H7 (cell line): ENCODE measurements at regions not wholly inside any gene's neighbourhood (a gene's known extent, or its start where the extent isn't known, plus 50 kb on each side); places are given as distances from the start of the nearest gene placed in this dataset.
"Not testable (repeated sequence)": the region's sequence is repeated elsewhere in the genome, so short reads cannot be mapped to it uniquely, and the experiment has no call there.

Experiments
- DNase-seq: peaks from one replicate; pipeline ENCODE4 v3.0.0; 2012
- H3K27me3 ChIP-seq: 2 replicates; pipeline ENCODE4 v1.6.0; 2011; ENCODE audit warnings: mild to moderate bottlenecking, low read length; ENCODE audit not compliant: control insufficient read depth, insufficient read depth
- H3K36me3 ChIP-seq: replicated peaks from 2 replicates; pipeline ENCODE4 v1.5.1; 2011; ENCODE audit warnings: low read length; ENCODE audit not compliant: control insufficient read depth, insufficient read depth
- H3K4me3 ChIP-seq: 2 replicates; pipeline ENCODE4 v1.5.1; 2011; ENCODE audit warnings: low read depth, mild to moderate bottlenecking, control low read depth, low read length, moderate library complexity; ENCODE audit not compliant: insufficient read depth

DNA sequence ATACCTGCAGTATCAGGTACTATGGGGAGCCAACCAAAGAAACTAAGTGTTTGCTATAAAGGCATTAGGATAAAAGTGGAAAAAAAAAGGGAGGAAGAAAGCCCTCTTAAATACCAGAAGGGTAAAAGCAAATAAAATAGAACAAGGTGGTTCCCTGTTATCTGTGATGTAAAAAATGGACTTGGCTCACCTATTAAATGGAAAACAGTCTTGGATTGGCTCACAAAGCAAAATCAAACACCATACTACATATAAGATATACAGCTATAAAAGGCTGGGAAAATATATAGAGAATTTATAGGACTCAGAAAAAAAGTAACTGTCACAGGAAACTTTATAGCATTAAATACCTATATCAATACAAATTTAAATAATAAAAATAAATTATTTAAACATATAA is 73.5 kb upstream of the FBXO28 start:
- not testable (repeated sequence) for H3K27me3 ChIP-seq, H3K4me3 ChIP-seq, DNase-seq, H3K36me3 ChIP-seq

DNA sequence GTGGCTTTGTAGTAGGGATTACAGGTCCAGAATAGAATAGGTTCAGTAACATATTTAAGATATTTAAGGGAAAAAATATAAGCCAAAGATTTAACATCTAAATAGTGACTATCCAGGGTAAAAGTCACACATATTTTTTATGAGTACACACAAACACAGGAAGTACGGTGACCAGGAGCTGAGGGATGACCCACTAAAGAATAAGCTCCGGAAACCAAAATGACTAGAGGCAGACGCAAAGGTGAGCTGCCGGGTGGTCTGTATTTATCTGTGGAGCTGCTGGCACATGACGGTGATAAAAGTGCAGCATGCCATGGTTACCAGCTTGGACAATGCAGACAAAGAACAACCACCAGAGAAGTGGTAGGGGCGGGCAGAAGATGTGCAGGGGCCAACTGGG is 73.9 kb upstream of the FBXO28 start:
- not testable (repeated sequence) for DNase-seq, H3K4me3 ChIP-seq, H3K27me3 ChIP-seq, H3K36me3 ChIP-seq

DNA sequence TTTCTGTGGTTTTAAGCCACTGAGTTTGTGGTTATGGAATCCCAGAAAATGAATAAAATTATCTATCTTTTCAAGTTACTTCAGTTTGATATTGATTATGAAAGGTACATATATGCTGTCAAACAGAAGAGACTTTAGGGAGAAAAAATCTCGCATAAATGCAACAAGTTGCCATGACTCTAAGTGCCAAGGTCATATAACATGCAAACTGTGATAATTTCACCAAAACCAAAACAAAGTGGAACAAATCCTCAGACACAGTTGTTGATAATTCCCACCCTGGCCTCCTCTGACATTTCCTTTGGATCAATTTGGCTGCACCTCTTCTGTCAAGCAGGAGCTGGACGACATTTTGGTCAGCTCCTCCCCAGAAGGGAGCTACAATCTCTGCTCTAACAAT is 75.1 kb upstream of the FBXO28 start:
- not testable (repeated sequence) for H3K27me3 ChIP-seq, H3K4me3 ChIP-seq, DNase-seq

DNA sequence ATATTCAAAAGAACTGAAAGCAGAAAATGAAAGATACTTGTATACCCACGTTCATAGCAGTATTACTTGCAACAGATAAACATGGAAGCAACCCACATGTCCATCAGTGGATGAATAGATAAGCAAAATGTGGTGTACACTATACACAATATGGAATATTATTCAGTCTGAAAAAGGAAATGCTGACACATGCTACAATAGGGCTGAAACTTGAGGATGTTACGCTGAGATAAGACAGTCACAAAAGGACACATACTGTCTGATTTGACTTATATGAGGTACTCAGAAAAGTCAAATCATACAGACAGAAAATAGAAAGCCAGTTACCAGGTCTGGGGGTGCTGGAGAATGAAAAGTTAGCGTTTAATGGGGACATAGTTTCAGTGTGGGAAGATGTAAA is 76.5 kb upstream of the FBXO28 start:
- DNase-seq, H3K27me3 ChIP-seq, H3K36me3 ChIP-seq, H3K4me3 ChIP-seq: not testable (repeated sequence)

More for the DNA sequence above, 75.1 kb upstream of the FBXO28 start:
- not testable (repeated sequence) for H3K36me3 ChIP-seq

DNA sequence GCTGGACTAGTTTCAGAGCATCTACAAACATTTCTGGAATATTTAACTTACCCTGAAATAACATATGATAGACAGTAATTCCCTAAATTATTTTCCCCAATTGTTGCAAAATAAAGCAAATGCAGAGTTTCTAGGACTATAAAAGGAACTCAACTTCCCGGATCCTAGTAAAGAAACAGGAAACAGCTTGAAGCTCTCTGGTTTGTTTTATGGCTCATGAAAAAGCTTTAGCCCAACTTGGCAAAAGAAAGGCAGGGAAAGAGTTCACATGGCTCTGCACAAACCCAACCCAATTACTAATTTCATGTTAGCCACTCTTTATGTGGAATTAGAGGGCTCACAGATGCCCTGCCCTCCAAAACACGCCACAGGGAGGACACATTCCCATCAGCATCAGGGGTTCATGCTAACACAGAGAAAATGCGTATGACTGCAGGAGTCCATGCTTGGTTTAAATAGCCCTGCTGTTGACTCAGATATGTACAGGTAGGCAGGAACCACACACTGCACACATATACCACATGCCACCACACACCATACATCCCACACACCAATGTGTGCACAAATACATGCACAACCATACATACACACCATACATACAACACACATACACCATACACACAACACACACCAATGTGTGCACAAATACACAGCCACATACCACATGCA is 81.2 kb upstream of the FBXO28 start:
- H3K4me3 ChIP-seq, H3K36me3 ChIP-seq, DNase-seq, H3K27me3 ChIP-seq: not testable (repeated sequence)

DNA sequence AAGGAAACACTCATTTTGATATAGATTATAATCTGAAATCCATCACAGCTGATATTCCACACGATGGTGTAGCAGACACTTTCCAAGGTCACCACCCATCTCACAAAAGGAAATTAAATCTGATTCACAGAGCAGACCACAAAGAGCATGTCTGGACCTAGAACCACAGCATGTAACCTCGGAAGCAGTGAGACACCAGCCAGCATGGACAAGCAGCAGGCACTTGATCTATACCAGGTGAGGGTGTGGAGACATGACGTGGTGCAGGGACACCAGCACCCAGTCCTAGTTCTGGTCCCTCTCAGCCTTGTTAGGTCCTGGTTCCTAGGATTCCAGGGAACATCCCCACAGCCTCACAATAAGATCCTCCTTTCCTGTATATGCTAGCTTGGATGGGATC is 81.9 kb upstream of the FBXO28 start:
- not testable (repeated sequence) for DNase-seq, H3K4me3 ChIP-seq, H3K27me3 ChIP-seq, H3K36me3 ChIP-seq

DNA sequence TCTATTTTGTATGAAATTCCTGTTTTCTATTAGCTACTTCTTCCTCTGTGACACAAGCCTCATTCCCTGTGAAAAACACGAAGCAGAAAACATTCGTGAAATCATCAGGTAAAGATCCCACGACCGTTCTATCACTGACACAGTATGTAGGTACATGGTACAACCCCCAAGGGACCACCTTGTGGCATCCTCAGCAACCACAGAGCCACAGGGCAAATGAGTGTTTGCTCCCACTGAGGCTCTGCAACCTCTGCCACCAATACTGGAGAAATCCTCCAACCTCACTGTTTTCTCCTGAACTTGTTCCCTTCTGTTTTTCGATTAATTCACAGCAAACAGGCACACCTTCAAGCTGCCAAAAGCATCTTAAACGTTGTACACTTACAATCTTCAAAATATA is 83.7 kb upstream of the FBXO28 start:
- not testable (repeated sequence) for H3K4me3 ChIP-seq, H3K27me3 ChIP-seq, DNase-seq, H3K36me3 ChIP-seq

DNA sequence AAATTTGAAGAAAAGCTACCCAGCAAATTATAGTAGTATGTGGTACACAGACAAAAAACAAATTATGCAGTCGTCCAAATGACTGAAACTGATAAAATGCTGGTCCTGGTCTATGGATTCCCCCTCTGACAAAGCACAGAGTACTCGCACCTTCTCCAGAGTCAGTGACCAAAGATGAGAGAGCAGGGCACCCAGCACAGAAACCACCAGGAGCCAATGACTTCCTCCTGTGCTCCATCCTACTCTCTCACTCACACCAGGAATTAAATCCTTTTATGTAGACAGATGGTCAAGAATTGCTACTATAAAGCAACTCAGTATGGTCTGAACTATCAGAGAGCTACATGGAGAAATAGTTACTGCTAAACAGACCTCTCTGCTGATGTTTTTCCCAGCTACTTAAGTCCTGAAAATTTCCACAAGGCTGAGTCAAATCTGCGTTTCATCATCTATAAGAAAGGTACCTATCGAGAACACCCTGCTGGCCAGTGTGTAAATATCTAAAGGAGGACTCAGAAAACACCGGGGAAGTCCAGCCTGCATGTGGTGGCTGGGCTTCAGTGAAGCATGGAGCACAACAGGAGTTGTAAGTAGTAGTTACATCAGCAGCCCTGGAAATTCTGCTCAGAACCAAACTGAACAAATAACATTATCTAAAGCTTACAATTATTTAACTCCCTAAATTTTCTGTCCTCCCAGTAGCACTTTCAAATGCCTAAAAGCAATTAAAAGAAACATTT is 84.5 kb upstream of the FBXO28 start:
- H3K4me3 ChIP-seq, DNase-seq, H3K36me3 ChIP-seq: not testable (repeated sequence)

DNA sequence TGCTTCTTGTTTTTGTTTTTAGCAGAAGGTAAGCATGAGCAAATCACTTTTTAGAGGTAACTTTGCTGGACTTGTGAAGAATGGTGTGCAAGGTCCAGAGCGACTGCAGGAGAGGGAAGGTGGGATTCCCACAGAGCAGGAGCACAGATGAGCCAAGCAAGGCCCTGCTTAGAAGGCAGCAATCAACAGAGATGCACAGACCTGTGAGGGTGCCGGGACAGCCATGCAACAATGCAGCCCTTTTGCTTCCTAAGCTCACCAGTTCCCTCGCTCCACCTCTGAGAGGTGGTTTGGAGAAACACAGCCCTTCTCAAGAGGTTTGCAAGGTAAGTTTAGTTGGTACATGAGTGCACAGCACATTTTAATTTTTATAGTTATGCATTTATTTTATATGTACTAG is 85.1 kb upstream of the FBXO28 start:
- H3K36me3 ChIP-seq, H3K27me3 ChIP-seq, DNase-seq, H3K4me3 ChIP-seq: not testable (repeated sequence)

More for the DNA sequence above, 84.5 kb upstream of the FBXO28 start:
- not testable (repeated sequence) for H3K27me3 ChIP-seq

DNA sequence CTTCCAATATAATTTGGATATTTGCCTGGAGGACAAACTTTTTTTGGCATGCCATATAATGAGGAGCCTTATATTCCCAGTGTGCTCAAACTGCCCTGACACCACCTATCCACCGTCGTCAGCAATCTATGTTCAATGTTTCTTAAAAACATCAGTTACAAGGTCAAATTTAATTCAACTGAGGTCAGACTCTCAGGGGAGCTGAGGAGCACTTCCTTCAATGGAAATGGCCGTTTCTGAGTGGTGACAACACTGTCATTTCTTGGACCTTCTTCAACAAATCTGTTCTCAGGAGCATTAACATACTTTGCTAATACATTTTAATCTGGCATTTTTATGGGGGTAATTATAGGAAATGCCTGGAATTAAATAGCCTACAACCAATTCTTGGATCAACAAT is 90.8 kb upstream of the FBXO28 start:
- H3K27me3 ChIP-seq, H3K36me3 ChIP-seq, DNase-seq, H3K4me3 ChIP-seq: not testable (repeated sequence)

DNA sequence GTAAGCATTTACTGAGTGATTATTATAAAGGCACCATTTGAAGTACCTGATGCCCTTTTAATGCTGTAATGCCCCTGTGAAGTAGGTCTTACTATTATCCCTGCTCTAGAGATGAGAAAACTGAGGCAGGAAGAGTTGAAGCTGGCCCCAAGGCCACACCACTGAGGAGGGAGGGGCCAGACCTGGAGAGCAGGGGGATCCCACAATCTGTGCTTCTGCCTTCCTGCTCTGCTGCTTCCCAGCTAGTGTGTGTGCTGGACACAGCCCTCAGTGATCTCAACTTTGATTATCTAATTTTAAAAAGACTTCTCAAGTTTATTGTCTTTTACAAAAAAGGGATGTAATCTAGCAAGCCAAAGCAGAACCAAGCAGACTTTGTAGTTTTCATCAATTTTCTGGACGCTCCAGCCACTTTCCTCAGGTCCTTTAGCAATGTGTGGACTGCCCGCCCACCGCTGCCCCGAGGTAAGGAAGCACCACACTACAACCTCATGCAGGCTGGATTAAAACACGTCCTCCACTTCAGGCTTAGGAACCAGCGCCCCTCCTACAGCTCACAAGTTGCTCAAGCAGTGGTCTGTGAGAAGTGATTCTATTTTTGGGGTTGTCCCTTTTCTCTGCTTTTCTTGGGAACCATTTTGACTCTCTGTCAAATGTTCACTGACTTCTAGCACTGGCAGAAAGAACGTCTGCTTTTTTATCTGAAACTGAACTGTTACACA is 91.5 kb upstream of the FBXO28 start:
- H3K4me3 ChIP-seq, DNase-seq, H3K36me3 ChIP-seq, H3K27me3 ChIP-seq: not testable (repeated sequence)

DNA sequence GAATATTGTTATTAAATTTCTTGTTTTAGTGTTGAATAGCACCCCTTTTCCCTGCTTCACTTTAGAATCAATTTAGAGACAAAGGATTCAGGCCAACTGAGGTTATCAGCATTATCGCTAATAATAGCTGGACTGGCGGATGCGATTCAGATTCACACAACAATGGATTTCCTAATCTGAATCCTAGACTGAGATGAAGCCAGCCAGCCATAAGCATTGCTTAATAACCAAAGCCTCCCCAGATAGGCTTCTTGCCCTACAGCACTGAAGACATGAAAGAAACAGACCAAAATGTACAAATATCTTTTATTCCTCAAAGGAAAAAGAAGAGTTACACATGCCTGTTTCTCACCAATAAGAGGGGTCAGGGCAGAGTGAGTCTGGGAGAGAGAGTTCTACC is 94.0 kb upstream of the FBXO28 start:
- H3K4me3 ChIP-seq, DNase-seq, H3K36me3 ChIP-seq: not testable (repeated sequence)

DNA sequence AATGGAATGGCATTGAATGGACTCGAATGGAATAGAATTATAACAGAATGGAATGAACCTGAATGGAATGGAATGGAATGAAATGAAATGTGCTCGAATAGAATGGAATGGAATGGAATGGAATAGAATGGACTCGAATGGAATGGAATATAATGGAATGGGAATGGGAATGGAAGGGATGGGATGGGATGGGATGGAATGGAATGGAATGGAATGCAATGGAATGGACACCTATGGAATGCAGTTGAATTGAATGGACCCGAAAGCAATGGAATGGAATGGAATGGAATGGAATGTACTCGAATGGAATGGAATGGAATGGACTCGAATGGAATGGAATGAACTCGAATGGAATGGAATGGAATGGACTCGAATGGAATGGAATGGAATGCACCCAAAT is 98.1 kb upstream of the FBXO28 start:
- not testable (repeated sequence) for H3K36me3 ChIP-seq, DNase-seq, H3K27me3 ChIP-seq, H3K4me3 ChIP-seq

More for the DNA sequence above, 94.0 kb upstream of the FBXO28 start:
- not testable (repeated sequence) for H3K27me3 ChIP-seq

DNA sequence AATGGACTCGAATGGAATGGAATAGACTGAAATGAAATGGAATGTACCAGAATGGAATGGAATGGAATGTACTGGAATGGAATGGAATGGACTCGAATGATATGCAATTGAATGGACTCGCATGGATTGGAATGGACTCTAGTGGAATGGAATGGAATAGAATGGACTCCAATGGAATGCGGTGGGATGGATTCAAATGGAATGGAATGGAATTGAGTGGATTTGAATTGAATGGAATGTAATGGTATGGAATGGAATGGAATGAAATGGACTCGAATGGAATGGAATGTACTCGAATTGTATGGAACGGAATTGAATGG is 99.6 kb upstream of the FBXO28 start:
- no peak for DNase-seq
- Histone ChIP-seq H3K36me3 (no peaks in the 10 kb centered on the region), H3K27me3 (no peaks in the 10 kb centered on the region), H3K4me3 (no peak overlapping the region)

DNA sequence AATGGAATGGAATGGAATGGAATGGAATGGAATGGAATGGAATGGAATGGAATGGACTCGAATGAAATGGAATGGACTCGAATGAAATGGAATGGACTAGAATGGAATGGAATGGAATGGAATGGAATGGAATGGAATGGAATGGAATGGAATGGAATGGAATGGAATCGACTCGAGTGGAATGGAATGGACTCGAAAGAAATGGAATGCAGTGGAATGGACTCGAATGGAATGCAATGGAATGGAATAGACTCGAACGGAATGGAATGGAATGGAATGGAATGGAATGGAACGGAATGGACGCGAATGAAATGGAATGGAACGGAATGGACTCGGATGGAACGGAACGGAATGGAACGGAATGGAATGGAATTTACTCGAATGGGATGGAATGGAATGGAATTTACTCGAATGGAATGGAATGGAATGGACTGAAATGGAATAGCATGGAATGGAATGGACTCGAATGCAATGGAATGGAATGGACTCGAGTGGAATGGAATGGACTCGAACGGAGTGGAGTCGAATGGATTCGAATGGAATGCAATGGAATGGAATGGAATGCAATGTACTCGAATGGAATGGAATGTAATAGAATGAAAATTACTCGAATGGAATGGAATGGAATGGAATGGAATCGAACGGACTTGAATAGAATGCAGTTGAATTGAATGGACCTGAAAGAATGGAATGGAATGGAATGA is 100.1 kb upstream of the FBXO28 start:
- DNase-seq, H3K27me3 ChIP-seq, H3K36me3 ChIP-seq, H3K4me3 ChIP-seq: not testable (repeated sequence)
